GM18505 (cell line): ENCODE measurements at regions not wholly inside any gene's neighbourhood (a gene's known extent, or its start where the extent isn't known, plus 50 kb on each side); places are given as distances from the start of the nearest gene placed in this dataset.

Experiments used
- ATAC-seq: cut with Tn5 transposase; IDR thresholded peaks from one replicate; pipeline ENCODE4 v1.9.1; 2021; ENCODE audit not compliant: unreplicated experiment
- POLR2A ChIP-seq: IDR thresholded peaks from 4 replicates; pipeline ENCODE4 v1.6.1; 2011; ENCODE audit warnings: borderline replicate concordance; ENCODE audit not compliant: insufficient read depth, insufficient read length; ENCODE audit errors: extremely low read depth

DNA sequence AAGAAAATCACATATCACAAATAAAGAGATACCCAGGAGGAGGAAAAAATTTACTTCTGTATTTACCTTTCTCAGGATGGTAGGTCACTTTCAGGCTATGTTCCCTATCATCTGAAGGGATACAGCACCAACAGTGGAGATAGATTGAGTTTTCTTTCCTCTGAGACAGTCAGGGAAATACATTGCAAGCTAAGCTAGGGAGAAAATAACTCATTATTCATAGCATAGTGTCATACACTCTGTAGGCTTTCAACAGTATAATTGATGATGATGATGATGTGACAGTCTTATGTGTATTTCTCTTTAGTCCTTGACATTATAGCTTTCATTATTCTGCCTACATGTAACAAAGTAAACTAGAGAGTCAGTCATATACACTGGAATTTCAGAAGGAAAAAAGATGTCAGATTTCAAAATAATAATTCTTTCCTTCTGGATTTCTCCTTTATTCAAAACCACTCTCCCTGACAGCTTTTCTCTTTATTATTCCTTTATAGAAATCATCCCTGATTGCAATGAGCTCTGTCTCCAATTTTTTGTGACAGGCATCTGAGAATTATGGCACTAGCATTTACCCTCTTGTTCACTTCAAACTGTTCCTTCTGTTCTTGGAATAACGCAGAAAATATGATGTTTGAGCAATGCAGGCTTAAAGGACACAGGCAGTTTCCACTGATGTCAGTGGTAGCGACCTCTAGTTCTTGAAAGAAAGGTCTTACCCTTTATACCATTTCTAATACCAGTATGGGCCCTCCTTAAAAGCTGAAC lies 169.1 kb upstream of the EPHA5 start:
- no peak for ATAC-seq

DNA sequence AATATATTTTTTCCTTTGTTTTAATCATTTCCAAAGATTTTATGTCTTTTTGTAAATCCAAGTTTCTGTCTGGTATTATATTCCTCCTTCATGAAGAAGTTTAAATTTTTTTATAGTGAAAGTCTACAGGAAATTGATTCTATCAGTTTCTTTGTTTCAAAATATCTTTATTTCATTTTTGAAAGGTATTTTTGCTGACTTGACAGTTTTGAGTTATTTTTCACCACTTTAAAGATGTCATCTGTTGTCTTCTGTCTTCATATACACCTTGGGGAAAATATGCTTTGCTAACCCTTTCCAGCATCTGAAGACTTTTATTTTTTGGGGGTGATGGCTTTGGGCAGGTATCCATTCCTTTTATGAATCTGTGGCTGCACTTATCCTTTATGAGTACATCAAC lies 164.4 kb upstream of the EPHA5 start:
- no peak for TF ChIP-seq POLR2A
- ATAC-seq, result no peak

More for the DNA sequence above, 169.1 kb upstream of the EPHA5 start:
- TF ChIP-seq POLR2A, result no peak

DNA sequence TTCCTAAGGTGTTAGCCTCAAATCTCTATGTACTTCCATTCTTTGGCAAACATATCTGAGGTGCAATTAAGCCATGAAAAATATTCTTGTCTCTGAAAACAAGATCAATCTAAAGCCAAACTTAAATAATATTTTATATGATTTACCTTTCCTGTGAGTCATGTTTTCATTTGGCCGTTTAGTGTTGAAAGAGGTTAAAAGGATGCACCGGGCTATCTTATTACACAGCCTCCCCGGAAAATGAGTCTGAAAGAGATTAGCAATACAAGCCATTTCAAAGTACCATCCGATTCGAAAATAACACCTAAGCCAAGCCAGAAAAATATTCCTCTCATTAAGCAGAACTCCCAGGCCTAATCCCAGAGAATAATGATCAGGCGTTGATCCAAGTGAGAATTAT lies 161.5 kb upstream of the EPHA5 start:
- ATAC-seq, result no peak

DNA sequence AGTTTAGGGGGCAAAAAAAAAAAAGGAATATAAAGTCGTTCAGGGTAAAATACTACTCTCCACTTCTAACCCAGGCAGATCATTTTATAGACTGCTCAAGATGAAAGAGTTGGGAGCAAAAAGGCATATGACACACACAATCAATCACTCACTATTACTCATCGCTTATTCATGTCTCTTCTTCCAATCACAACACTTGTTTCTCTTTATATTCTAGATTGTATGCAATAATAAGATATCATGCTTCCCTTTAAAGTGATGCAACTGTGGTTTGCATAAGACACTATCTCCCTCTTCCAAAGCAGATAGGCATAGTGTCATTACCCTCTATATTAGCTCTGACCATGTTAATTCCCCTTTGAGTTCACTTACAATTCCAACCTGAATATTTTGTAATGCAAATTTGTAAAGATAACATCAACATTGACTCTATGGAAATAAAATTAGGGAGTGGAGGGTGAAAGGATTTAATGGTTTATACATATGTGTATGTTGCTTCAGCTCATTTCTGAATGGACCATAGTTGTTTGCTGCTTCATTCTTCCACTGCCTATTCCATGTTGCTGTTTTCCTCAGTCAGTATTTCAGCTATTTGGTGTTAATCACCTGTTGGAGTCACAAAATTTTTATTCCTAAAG lies 154.9 kb upstream of the EPHA5 start:
- no peak for ATAC-seq
- TF ChIP-seq POLR2A, result no peak

More for the DNA sequence above, 161.5 kb upstream of the EPHA5 start:
- no peak for TF ChIP-seq POLR2A

DNA sequence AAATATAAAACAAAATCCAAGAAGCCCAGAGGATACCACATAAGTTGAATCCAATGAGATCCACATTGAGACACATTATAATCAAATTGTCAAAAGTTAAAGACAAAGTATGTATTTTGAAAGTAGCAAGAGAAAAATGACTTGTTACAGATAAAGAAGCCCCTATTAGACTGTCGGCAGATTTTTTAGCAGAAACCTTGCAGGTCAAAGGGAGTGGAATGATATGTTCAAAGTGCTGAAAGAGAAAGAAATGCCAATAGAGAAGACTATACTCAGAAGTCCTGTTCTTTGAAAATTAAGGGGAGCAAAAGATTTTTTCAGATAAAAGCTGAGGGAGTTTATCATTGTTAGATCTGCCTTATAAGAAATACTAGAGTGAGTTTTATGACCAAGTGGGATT lies 148.9 kb upstream of the EPHA5 start:
- ATAC-seq, result no peak
- TF ChIP-seq POLR2A, result no peak

DNA sequence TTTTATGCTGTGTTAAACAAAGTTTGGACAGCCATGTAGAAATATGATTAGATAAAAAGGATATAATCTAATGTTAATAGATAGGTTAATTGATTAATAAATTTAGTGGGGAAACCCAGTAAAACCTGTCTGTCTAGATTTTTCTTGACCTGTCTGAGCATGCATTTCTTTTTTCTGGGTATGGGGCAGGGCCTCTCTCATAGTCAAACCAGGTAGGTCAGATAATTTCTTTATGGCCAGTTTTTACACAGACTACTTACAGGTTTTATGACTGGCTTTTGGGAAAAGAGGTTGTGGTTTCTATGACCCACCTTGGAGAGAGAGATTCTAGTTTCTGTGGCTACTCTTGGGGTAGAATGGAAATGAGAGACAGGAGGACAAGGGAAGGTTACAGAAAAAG lies 135.6 kb upstream of the EPHA5 start:
- TF ChIP-seq POLR2A, result no peak
- ATAC-seq, result no peak

DNA sequence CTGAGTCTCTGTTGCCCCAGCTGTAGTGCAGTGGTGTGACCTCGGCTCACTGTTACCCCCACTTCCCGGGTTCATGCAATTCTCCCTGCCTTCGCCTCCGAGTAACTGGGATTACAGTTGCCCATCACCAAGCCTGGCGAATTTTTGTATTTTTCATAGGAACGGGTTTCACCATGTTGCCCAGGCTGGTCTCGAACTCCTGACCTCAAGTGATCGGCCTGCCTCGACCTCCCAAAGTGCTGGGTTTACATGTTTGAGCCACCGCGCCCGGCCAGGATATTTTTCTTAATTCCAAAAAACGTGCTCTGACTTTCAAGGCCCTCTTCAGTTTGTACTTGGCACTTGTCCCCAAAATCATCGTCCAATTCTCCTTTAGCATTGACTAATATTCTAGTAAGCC lies 129.2 kb upstream of the EPHA5 start:
- ATAC-seq, result no peak
- TF ChIP-seq POLR2A, result no peak

DNA sequence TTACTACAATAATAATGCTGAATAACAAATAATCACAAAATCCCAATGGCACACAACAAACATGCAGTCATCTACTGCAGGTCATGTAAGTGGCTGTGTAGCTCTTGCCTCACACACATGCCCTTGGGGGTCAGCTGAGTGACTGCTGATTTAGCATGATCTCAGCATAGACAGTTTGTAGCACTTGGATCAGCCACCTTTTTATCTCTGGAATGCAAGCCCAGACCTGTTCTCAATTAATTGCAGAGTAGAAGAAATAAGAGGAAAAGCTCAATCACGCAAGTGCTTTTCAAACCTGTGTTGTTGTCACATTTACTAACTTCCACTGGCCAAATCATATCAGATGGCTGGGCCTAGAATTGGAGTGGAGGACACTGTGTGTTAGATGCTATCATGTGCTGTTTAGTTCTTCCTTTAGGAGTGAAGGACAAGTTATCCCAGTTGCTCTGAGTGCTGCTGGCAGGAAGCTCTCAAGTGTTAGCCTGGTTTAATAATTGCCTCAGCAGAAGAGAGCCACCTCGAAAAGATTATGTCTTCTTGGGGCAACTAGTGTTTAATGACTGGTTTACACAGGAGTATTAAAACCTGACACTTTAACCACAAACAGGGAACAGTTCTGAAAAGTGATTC lies 128.3 kb upstream of the EPHA5 start:
- ATAC-seq, result no peak
- no peak for TF ChIP-seq POLR2A

DNA sequence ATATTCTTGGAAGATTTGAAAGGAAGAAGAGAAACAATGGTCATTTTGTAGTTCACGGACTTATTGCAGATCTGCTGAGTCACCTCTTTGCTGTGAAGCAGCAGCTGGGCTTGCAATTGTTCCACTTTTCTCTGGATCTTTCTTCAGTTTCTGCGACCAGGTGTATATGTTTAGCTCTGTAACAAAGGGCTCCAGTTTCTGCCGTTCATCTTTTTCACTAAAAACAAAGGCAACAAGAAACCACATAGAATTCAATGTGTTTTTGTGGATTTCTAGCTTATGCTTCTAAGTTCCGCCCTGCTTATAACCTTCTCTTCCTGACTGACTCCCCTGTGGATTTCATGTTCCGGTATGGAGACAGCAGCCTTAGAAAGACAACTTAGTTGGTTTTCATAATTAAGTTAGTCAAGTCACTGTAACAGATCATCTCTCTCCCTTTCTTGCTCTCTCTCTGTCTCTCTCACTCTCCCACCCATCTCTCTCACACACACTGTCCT lies 121.6 kb upstream of the EPHA5 start:
- no peak for TF ChIP-seq POLR2A
- no peak for ATAC-seq

DNA sequence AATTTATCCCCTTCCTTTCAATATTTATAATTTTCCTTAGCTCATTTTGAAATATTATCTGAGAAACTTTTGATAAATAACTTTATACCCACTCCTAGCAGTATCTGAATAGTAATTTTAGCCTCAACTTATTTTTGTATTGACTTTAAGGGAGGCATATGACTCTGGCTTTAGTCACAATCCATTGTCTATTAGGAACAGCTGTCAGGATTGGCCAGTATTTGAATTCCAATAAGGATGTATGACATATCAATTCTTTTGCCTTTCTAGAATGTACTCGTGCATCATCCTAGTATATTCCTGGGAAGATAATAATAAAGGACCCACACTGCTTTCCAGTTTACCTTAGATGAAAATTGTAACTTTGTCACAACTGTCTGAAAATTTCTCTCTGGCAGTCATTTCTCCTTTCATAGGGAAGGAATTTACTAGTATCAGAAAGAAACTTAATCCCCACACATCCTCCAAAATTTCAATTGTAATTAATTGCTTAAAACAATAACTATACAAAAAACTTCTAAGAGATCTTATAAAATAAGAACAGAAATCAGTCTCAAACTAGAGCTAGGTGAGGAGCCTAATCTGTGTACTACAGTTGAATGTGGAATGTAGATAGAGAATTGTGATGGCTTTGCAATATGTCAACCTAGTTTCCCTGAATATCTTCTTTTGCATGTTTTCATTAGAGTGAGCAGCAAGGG lies 121.0 kb upstream of the EPHA5 start:
- no peak for TF ChIP-seq POLR2A
- no peak for ATAC-seq

DNA sequence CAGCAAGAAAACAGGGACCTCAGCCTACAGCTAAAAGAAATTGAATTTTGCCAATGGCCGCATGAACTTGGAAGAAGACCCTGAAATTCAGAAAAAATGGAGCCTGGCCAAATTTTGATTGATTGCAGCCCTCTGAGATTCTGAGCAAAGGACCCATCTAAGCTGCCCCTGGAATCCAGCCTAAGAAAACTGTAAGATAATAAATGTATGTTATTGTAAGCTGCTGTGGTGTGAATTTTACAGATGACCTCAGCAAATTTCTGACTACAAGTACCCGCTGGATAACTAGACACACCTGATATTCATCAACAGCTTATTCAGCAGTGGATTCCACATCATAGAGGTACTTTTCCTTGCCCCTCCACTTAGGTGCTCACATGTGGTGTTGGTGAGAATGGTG lies 119.5 kb upstream of the EPHA5 start:
- ATAC-seq, result no peak
- TF ChIP-seq POLR2A, result no peak

DNA sequence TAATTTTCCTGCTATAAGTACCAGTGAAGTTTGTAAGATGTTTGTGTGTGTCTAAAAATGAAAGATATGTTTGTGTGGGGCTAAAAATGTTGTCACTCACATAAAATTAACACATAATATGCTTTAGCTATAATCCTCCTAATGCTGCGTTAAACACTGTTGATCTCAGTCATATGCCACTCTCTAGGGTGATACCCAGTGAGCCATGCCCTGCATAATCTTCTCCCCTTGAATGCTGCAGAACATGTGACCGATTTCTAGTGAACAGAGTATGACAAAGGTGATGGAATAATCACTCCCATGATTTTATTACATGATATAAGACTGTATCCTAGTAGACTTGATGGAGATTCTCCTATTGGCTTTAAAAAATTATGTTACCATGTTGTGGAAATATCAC lies 119.1 kb upstream of the EPHA5 start:
- ATAC-seq, result no peak
- no peak for TF ChIP-seq POLR2A

DNA sequence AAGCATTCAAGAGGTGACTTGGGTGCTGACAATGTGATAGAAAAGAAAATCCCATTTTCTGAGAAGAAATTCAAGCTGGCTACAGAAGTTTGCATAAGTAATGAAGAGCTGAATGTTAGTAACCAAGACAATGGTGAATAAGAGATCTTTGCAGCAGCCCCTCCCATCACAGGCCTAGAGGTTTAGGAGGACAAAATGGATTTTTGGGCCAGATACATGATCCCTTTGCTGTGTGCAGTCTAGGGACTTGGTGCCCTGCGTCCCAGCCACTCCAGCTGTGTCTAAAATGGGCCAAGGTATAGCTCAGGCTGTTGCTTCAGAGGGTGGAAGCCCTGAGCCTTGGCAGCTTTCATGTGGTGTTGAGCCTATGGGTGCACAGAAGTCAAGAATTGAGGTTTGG lies 107.0 kb upstream of the EPHA5 start:
- ATAC-seq, result no peak
- TF ChIP-seq POLR2A, result no peak

DNA sequence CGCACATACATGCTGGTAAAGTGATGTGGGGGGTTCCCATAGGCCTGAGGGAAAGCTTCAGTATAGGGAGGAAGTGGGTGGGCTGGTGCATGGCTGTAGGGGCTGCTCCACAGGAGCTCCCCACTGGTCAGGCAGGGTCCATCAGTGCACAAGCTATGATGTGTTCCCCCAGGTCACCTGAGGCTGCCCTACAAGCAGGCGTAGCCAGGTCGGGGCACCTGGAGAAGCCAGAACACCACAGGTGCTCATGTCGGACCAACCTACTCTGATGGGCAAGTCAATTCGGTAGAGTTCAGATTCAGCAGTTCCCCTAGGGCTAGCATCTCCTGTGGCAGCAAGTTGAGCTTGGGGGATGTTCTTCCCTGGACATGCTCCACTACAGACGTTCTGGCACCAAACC lies 103.3 kb upstream of the EPHA5 start:
- no peak for TF ChIP-seq POLR2A
- ATAC-seq, result no peak

DNA sequence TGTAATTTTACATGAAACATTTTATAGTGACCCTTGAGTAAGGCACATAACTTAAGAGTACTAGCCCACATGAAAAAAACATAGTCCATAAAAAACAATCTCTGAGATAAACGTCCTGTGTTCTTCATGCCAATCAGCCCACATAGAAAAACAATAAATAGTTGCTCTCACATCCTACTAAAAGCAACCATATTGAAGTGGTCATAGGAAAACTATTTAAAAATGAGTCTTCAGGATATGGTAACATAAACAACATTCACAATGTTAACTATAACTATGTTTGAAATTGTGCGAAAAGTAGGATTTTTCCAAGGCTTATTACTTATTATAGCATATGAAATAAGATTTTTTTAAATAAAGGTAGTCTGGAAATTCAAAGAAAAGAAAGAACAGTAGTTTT lies 77.1 kb upstream of the EPHA5 start:
- no peak for ATAC-seq
- TF ChIP-seq POLR2A, result no peak
